ENCODE measurements at regions not wholly inside any gene's neighbourhood (a gene's known extent, or its start where the extent isn't known, plus 50 kb on each side); places are given as distances from the start of the nearest gene placed in this dataset.

DNA sequence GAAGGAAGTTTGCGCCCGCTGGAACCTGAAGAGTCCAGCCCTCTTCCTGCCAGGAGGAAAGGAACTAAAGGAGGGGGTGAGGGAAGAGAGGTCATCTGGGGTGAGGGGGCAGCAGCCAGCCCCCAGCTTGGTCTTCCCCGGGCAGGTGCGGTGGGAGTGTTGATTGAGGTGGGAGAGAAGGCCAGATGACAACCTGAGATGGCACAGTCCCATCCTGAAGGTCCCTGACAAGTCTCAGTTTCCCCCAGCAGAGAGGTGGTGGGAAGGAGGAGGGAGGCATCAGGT lies 240.9 kb downstream of the HAUS1 start:
- TF ChIP-seq EZH2 (IDR thresholded peaks at IDR 0.05; ENCODE audit: insufficient read depth, poor library complexity, severe bottlenecking), result no peak
- TF ChIP-seq EZH2phosphoT487 (IDR thresholded peaks at IDR 0.05; ENCODE audit: insufficient read depth, low read depth), result no peak
